NCI-H2227 (cell line): ENCODE measurements at regions not wholly inside any gene's neighbourhood (a gene's known extent, or its start where the extent isn't known, plus 50 kb on each side); places are given as distances from the start of the nearest gene placed in this dataset.
"Not testable (repeated sequence)": the region's sequence is repeated elsewhere in the genome, so short reads cannot be mapped to it uniquely, and the experiment has no call there.

ENCODE experiments used
- DNase-seq: peaks from one replicate; lab custom pipeline; 2025; ENCODE audit not compliant: unreplicated experiment; lab: John Stamatoyannopoulos, UW

DNA sequence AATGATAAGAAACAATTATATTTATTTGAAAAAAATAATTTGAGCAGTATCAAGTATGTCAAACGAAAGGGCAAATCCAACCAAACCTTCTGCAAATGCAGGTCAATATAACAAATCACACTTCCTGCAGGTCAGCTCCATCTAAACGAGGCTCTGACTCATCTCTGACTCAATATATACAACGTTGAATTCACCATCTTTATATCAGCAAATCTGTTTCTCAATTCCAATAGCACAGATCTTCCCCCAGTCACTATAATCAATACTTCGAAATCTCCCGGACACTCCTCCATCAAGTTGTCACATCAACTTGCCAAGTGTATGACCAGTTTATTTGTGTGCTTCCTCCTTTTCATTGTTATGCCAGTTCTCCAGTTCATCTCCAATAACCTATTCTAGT lies 388.9 kb downstream of the ZEB2 start:
- DNase-seq: no peak

DNA sequence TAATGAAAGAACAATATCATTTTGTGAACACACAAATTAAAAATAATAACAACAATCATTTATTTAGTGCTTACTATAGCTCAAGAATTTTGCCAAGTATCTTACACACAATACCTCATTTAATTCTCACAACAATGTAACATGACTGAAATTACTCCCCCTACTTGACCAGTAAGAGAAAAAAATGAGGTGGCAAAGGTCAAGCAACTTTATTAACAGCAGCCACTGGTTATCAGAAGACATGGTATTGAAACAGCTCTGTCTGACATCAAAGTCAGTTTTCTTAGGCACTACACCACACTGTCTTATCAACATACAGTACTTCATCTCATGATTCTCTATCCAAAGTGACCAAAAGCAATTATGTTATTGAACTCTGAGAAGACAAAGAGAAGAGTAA lies 389.4 kb downstream of the ZEB2 start:
- DNase-seq: no peak

DNA sequence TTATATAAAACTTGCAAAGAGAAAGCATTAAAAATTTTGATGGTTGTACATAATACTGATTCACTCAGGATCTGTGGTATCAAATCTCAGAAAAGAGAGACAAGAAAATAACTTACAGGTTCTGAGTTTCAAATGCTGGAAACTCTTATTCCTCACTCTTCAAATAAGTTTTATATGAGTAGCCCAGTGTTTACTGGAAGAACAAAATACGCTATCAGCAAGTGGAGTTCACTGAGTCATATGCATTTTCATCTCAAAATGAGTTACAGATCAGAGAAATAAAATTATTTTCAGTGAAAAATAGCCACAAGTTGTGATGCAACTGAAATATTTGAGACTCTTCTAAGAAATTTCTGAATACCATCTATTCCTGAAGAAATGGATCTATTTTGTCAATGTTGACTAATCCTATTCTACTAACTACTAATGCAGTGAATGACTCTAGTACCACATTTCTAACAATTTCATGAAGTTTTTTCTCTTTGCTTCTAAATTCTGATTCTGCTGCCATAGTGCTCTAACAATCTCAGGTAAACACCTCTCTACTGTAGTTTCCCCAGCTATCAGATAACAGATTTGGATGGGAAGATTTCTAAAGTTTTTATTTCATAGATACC lies 391.7 kb downstream of the ZEB2 start:
- DNase-seq: no peak

DNA sequence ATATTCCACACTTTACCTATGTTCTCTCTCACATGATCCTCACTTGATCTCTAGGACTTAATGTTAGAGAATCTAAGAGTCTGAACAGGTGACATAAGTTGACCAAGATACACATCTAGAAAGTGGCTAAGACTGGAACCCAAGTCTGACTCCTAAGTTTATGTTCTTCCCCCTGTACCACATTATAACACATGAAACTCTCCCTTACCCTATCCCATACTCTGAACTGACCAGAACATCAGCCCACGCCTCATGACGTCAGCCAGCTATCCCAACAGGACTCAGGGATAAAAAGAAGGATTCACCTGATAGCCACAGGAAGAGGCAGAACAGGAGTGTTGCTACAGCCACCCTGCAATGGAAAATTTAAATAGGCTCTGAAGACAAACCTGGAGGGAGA lies 392.2 kb downstream of the ZEB2 start:
- no peak for DNase-seq

DNA sequence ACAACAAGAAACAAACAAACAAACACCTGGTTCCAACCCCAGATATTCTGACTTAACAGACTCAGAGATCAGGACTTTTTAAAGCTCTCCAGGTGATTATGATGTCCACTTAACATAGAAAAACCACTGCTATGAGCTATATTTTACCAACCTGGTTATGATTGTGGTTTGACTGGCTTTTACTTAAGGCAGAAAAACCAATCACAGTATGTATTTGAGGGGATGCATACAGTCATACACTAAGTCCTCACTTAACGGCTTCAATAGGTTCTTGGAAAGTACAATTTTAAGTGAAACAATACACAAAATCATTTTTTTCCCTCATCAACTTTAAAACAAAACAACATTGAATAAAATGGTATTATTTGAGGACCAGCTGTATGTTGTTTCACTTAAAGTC lies 393.6 kb downstream of the ZEB2 start:
- no peak for DNase-seq

DNA sequence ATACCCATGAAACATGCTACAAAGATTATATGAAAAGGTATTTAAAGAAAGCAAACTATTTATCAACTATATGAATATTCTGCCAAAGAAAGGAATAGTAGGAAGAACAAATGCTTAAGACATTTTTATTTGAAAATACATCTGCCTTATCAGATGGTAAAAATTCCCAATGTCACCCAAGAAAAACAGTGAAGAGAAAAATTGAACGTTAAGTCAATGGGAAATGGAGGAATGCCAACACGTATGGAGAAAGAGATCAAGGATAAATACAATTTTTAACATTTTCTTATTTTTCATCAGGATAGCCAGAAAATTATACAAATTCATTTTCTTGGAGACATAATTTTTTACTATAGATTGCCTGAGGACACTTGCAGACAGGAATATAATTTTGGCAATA lies 394.2 kb downstream of the ZEB2 start:
- DNase-seq: no peak

DNA sequence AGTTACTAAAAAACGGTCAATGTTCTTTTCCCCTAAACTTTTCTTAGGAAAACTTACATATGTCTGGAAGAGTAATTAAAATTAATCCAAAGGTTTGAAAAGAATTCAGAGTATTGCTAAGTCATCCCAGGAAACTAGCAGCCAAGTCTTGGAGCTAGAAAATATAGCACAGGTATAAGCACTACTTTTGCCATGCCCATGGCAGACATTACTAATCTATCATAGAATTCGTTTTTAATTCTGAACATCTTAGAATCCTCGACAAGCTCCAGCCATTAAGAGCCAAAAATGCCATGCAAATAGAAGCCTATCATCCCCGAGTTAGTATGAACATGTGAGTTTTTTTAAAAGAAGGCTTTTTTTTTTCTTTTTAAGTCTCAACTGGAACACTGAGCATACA lies 395.0 kb downstream of the ZEB2 start:
- no peak for DNase-seq

DNA sequence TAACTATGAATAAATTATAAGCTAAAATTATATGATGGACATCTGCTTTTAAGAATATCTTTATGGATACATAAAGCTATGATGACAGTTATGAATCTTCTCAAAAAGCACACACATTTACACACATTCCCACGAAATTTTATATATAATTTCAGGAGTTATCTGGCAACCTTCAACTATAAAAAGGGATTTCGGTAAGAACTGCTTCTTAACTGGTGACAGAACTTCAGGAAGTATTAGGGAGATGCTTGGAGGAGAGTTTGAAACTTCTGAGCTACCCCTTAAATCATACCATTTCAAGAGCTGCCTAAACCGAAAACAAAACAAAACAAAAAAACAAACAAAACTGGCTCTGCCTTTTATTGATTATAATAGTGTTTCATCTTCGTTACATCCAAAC lies 399.4 kb downstream of the ZEB2 start:
- no peak for DNase-seq

DNA sequence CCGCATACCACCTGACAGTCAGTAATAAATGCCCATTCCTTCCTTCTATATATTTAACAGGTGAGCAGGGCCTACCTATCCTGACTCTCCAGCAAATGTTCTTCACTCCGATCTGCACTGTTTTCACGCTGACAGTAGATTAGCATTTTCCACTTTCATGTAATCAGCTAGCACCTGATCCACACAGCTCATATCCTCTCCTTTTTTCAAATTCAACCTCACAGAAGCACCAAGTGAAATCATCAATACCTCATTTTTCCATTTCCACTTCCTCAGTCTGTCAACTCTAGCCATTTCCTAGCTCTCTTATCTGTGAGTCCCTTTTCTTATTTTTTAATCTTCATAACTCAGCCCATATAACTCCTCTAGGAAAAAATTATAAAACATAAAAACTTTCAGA lies 402.8 kb downstream of the ZEB2 start:
- DNase-seq: no peak

DNA sequence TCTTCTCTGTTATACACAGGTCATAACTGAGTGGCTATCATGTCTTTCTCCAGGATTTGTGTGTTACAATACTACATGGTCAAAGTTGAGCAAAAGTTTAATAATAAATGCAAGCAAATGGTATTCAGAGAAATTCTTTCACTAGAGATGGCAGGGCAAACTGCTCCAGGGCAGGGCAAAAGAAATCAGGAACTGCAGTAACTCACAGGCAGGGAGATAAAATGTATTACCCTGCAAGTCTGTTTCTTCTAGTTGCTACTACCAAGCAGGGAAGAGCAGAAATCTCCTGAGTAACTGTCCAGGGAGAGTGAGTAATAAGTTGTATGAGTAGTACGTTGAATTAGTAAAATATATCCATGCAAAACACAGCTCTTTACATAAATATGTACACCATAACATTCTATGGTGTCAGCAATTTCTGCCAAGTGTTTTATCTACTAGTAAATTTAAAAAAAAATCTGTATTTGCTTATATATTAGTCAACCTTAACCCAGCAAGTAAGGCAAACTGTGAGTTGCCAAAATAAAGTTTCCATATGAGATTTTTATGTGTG lies 404.1 kb downstream of the ZEB2 start:
- DNase-seq: no peak

DNA sequence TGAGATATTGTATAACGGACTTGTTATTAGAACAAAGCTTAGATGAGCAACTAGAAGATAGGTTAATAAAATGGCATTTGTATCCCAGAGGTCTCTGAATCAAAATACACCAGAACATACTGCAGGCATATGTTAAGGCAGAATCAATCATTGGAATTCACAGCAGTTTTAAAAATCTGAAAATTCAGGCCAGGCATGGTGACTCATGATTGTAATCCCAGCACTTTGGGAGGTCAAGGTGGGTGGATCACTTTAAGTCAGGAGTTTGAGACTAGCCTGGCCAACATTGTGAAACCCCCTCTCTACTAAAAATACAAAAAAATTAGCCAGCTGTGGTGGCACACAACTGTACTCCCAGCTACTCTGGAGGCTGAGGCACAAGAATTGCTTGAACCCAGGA lies 405.2 kb downstream of the ZEB2 start:
- no peak for DNase-seq

DNA sequence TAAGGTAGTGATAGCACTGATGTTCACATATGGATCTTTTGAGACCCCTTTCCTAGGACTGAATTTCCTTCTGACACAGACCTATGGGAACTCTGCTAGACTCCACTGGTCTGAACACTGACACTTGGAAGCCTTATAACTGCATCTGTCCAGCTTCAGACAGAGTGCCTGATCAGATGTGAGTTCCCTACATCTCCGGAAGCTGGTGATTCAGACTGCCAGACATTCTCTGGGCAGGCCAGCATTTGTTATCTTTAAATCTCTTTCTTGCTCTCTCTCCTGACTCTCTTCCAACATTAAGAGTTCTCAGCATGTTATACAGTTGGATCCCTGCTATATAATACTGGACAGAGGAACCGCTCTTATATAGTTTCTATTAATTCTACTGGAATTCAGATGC lies 408.5 kb downstream of the ZEB2 start:
- no peak for DNase-seq

DNA sequence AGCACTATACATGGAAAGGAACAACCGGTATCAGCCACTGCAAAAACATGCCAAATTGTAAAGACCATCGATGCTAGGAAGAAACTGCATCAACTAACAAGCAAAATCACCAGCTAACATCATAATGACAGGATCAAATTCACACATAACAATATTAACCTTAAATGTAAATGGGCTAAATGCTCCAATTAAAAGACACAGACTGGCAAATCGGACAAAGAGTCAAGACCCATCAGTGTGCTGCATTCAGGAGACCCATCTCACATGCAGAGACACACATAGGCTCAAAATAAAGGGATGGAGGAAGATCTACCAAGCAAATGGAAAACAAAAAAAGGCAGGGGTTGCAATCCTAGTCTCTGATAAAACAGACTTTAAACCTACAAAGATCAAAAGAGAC lies 413.8 kb downstream of the ZEB2 start:
- not testable (repeated sequence) for DNase-seq

DNA sequence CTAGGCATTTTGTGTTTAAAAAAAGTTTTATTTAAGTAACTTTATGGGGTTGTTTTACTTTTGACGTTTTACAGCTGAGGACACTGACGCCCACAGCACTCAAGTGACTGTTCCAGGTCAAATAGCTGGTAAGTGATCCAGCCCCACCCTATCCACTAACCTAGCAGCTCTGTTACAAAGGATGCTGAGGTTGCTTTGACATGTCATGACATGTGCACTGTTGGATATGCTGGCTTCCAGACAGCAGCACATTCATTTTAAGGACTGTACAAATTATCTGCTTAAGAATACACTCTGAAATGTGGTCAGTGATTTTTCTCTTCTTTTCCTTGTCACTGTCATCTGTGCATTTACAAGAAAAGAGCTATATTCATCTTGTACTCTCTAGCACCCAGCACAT lies 417.5 kb downstream of the ZEB2 start:
- DNase-seq: no peak

DNA sequence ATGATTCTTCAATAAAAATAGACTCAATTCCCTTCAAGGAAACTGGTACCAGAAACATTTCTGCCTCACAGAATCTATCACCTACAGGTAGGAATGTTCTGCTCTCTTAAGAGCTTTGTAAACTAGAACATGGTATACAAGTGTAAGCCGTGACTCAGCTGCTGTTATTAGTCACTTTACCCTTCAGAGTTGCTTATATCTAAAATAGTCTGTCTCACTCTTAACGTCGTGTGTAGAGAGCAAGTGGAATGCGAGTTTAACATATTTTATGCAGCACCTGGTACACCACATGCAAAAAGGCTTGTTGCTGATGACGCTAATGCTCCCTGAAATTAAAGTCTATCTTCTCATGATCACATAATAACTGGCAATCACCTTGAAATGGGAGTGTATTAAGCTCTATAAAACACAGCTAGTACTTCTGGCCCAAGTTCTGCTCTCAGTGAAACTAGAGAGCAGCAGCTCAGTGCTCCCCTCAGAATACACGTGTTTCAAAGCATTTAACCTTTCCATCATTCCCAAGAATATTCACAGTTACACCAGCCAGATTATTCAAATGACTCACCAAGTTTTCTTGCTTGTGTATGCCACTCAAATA lies 420.0 kb downstream of the ZEB2 start:
- DNase-seq: no peak

DNA sequence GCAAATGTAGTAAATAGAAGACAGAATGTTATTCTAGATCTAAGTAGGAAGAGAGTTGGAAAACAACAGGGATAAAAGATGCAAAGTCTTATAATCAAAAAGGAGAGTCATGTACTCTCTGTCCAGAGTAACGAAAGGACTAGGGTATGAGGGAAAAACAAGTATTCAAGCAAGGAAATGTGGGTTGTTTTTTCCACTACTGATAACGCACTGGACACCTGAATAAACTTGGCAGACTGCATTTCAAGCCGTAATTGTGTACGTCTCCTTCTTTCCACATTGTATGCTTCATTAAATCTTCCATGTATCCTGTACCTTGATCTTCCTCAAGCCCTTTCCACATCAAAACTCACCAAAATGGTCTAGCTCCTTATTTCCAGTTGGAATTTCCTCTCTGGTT lies 420.6 kb downstream of the ZEB2 start:
- no peak for DNase-seq

DNA sequence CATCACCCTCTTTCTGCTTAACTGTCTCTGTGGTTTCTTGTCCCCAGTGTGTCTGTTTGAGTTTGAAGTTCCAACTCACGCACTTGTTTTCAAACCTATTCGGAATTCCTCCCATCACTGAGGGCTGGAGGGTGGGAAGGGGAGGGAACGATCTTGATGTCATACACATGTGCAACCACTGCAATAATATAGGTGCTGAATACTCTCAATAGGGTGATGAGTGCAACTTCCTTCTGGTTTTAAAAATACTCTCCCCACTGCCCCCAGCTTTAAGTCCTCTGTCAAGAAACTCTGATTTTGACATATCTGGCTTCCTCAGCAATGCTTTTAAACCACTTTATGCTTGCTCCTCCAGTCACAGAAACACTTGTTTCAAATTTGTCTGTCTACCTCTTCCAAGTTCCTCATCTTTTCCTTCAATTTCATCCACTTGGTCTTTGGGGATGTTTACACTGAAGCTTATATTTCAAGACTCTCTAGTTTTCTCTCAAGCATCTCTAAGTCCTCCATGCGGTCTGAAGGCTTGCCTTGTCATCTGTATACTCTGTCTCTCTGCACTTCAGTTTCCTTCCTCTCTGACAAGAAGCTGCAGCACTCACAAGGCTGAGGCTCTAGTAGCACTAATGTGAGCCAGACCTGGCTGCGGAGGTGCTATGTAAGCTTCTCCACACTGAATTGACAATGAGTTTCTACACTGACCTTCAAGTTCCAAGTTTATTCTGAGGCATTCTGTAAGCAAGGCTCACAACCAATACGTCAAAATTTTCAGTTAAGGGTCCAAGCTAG lies 422.3 kb downstream of the ZEB2 start:
- DNase-seq: no peak

DNA sequence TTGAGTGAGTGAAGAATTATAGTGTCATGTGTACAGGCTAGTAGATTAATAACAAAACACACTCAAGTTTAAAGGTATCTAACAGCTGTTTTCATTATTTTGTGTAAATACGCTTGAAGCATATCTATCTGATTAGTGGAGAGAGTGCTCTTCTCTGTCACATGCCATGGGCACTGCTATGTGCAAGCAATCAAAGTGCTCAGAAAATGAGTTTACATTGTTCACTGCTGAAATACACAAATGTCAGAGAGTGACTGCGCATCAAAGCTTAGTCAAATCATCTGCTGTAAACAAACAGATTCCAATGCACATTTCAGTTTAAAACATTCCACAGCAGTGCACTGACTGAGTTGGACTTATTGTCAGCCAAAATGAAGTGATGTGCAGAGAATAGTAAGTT lies 423.4 kb downstream of the ZEB2 start:
- no peak for DNase-seq

DNA sequence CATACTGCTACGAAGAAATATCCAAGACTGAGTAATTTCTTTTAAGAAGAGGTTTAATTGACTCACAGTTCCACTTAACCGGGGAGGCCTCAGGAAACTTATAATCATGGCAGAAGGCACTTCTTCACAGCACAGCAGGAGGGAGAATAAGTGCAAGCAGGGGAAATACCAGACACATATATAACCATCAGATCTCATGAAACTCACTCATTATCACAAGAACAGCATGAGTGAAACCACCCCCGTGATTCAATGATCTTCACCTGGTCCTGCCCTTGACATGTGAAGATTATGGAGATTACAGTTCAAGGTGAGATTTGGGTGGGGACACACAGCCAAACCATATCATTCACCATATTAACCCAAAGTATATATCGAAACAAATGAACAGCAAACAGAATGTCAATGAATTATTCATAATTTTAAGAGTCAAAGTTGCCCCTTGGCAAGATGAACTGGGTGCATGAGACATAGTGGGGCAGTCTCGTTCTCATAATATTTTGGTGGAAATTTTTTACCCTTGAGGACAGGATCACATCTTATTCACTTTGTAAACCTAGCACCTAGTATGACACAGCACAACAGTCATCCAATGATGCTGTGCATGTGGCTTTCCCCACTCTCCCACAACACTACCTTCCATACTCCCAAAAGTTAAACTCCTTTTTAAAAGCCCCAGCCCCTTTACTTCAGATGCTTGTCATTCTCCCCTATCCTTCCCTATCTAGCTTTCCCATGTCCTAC lies 425.3 kb downstream of the ZEB2 start:
- no peak for DNase-seq

DNA sequence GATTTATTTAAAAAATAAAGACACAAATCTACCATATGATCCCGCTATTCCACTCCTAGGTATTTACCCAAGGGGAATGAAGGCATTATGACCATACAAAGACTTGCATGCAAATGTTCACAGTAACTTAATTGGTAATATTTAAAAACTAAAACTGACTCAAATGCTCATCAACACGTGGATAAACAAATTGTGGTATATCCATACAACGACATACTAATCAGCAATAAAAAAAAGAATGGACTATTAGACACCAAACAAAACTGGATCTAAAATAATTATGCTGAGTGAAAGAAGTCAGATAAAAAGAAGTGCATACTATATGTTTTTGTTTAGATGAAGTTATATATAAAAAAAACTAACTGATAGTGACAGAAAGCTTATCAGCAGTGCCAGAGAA lies 428.3 kb downstream of the ZEB2 start:
- DNase-seq: no peak

DNA sequence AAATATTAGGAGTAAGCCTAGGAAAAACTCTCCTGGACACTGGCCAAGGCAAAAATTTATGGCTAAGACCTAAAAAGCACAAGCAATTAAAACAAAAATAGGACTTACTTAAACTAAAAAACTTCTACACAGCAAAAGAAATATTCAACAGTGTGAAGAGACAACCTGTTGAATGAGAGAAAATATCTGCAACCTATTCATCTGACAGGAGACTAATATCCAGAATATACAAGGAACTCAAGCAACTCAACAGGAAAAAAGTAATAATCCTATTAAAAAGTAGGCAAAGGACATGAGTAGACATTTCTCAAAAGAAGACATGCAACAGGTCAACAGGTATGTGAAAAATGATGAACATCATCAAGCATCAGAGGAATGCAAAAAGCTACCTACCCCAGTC lies 431.1 kb downstream of the ZEB2 start:
- DNase-seq: no peak

DNA sequence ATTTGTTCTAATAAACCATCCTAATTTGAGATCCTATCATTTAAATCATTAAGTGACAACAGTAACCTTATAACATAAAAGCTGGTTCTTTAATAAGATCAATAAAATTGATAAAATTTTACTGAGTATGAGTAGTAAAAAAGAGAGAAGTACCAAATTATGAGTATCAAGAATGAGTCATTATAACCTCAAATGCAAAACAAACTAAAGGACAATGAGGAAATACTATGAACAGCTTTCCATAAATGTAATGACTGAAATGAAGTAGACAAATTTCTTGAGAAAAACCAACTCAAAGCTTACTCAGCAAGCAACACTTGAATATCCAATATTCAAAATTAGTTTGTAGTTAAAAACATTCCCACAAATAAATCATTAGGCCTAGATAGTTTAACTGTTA lies 433.0 kb downstream of the ZEB2 start:
- DNase-seq: no peak
